ENCODE measurements at regions not wholly inside any gene's neighbourhood (a gene's known extent, or its start where the extent isn't known, plus 50 kb on each side); places are given as distances from the start of the nearest gene placed in this dataset.
"Not testable (repeated sequence)": the region's sequence is repeated elsewhere in the genome, so short reads cannot be mapped to it uniquely, and the experiment has no call there.

- TF ChIP-seq CTCF (IDR thresholded peaks at IDR 0.05; ENCODE audit: poor library complexity, severe bottlenecking); RAD21 (conservative IDR thresholded peaks at IDR 0.05); POLR2AphosphoS5 (IDR thresholded peaks at IDR 0.05); EZH2 (IDR thresholded peaks at IDR 0.05; ENCODE audit: borderline replicate concordance, insufficient read depth, low read length, poor library complexity, severe bottlenecking); EP300 (conservative IDR thresholded peaks at IDR 0.05; ENCODE audit: poor library complexity, severe bottlenecking): not testable (repeated sequence)
Observed at GRCh38 chr4:118625097-118625496, 60.1 kb upstream of the METTL14 start.

Data from neural cell (in vitro differentiated cells).